H9 (cell line): ENCODE measurements at regions not wholly inside any gene's neighbourhood (a gene's known extent, or its start where the extent isn't known, plus 50 kb on each side); places are given as distances from the start of the nearest gene placed in this dataset.

Experiments used
- DNase-seq: peaks from one replicate; pipeline ENCODE4 v3.0.0-alpha.2; 2017
- H2AFZ ChIP-seq: one replicate; pipeline ENCODE4 v1.6.1; 2013; ENCODE audit warnings: mild to moderate bottlenecking, low read length, control low read depth, moderate library complexity
- H2AK5ac ChIP-seq: 2 replicates; pipeline ENCODE4 v1.6.1; 2013; ENCODE audit warnings: low read length, control low read depth, mixed read lengths; ENCODE audit not compliant: insufficient read length
- H2BK120ac ChIP-seq: one replicate; pipeline ENCODE4 v1.6.1; 2013; ENCODE audit warnings: low read depth, mild to moderate bottlenecking, low read length, control low read depth, inconsistent platforms; ENCODE audit not compliant: poor library complexity, severe bottlenecking
- H2BK12ac ChIP-seq: 2 replicates; pipeline ENCODE4 v1.6.1; 2013; ENCODE audit warnings: low read length, control low read depth, mixed read lengths, low read depth; ENCODE audit not compliant: insufficient read length
- H2BK15ac ChIP-seq: 2 replicates; pipeline ENCODE4 v1.6.1; 2013; ENCODE audit warnings: low read depth, low read length, control low read depth
- H2BK20ac ChIP-seq: one replicate; pipeline ENCODE4 v1.6.1; 2013; ENCODE audit warnings: low read depth, mild to moderate bottlenecking, low read length, control low read depth, inconsistent platforms; ENCODE audit not compliant: poor library complexity, severe bottlenecking
- H2BK5ac ChIP-seq: 2 replicates; pipeline ENCODE4 v1.6.1; 2013; ENCODE audit warnings: low read length, control low read depth, mixed read lengths; ENCODE audit not compliant: insufficient read length
- H3K14ac ChIP-seq: 2 replicates; pipeline ENCODE4 v1.6.1; 2013; ENCODE audit warnings: low read length, control low read depth; ENCODE audit not compliant: insufficient read depth
- H3K18ac ChIP-seq: 2 replicates; pipeline ENCODE4 v1.6.1; 2013; ENCODE audit warnings: low read depth, mild to moderate bottlenecking, mixed read lengths, low read length, control low read depth; ENCODE audit not compliant: insufficient read length
- H3K23ac ChIP-seq: 2 replicates; pipeline ENCODE4 v1.6.1; 2013; ENCODE audit warnings: low read length, control low read depth, mixed read lengths, low read depth; ENCODE audit not compliant: insufficient read length
- H3K23me2 ChIP-seq: 2 replicates; pipeline ENCODE4 v1.6.1; 2013; ENCODE audit warnings: low read depth, mild to moderate bottlenecking, mixed read lengths, low read length, control low read depth; ENCODE audit not compliant: insufficient read length, poor library complexity, severe bottlenecking
- H3K27ac ChIP-seq: 2 replicates; pipeline ENCODE4 v1.5.1; 2013; ENCODE audit warnings: low read length, control low read depth, mixed read lengths, low read depth; ENCODE audit not compliant: insufficient read length
- H3K27me3 ChIP-seq: 2 replicates; pipeline ENCODE4 v1.6.1; 2013; ENCODE audit warnings: low read length, control low read depth, inconsistent platforms; ENCODE audit not compliant: insufficient read depth
- H3K4ac ChIP-seq: 2 replicates; pipeline ENCODE4 v1.6.1; 2013; ENCODE audit warnings: low read depth, mild to moderate bottlenecking, control low read depth, inconsistent platforms, low read length, moderate library complexity
- H3K4me1 ChIP-seq: 2 replicates; pipeline ENCODE4 v1.6.1; 2013; ENCODE audit warnings: low read length, control low read depth, inconsistent platforms; ENCODE audit not compliant: insufficient read depth
- H3K4me2 ChIP-seq: 2 replicates; pipeline ENCODE4 v1.6.1; 2013; ENCODE audit warnings: low read length, control low read depth, mixed read lengths; ENCODE audit not compliant: insufficient read length, insufficient read depth
- H3K56ac ChIP-seq: 2 replicates; pipeline ENCODE4 v1.6.1; 2013; ENCODE audit warnings: low read depth, mild to moderate bottlenecking, mixed read lengths, low read length, control low read depth; ENCODE audit not compliant: insufficient read length
- H3K79me1 ChIP-seq: 2 replicates; pipeline ENCODE4 v1.6.1; 2013; ENCODE audit warnings: low read depth, mild to moderate bottlenecking, moderate library complexity, low read length, control low read depth, inconsistent platforms; ENCODE audit not compliant: insufficient read depth, poor library complexity, severe bottlenecking
- H3K79me2 ChIP-seq: 2 replicates; pipeline ENCODE4 v1.6.1; 2013; ENCODE audit warnings: low read length, control low read depth, inconsistent platforms; ENCODE audit not compliant: insufficient read depth
- H3K9ac ChIP-seq: 2 replicates; pipeline ENCODE4 v1.6.1; 2013; ENCODE audit warnings: low read length, control low read depth, mixed read lengths; ENCODE audit not compliant: insufficient read length; ENCODE audit errors: extremely low read depth
- H3K9me3 ChIP-seq: one replicate; pipeline ENCODE4 v1.6.1; 2013; ENCODE audit warnings: low read depth, low read length, inconsistent platforms; ENCODE audit not compliant: control insufficient read depth
- H3T11ph ChIP-seq: one replicate; pipeline ENCODE4 v1.6.1; 2013; ENCODE audit warnings: mild to moderate bottlenecking, low read length, control low read depth, inconsistent platforms
- H4K20me1 ChIP-seq: one replicate; pipeline ENCODE4 v1.6.1; 2013; ENCODE audit not compliant: control insufficient read depth, insufficient read length, insufficient read depth
- H4K5ac ChIP-seq: 2 replicates; pipeline ENCODE4 v1.6.1; 2013; ENCODE audit warnings: low read depth, mild to moderate bottlenecking, mixed read lengths, low read length, control low read depth; ENCODE audit not compliant: insufficient read length
- H4K8ac ChIP-seq: replicated peaks from 2 replicates; pipeline ENCODE4 v1.6.1; 2013; ENCODE audit warnings: low read length, control low read depth, mixed read lengths, low read depth; ENCODE audit not compliant: insufficient read length
- H4K91ac ChIP-seq: 2 replicates; pipeline ENCODE4 v1.6.1; 2013; ENCODE audit warnings: low read depth, mild to moderate bottlenecking, moderate library complexity, mixed read lengths, low read length, control low read depth; ENCODE audit not compliant: insufficient read length
- H3K27ac Mint-ChIP-seq, 3 experiments: 2 replicates in 2 of 3; 3 replicates in 1 of 3; pipeline ENCODE4 v1.8.0; 2020 to 2021; ENCODE audit warnings: mixed read lengths in 3 of 3, mild to moderate bottlenecking in 1 of 3, moderate library complexity in 1 of 3
- H3K27me3 Mint-ChIP-seq: 2 replicates; pipeline ENCODE4 v1.8.0; 2021; ENCODE audit warnings: low read depth, mild to moderate bottlenecking, moderate library complexity, mixed read lengths
- H3K36me3 Mint-ChIP-seq, 3 experiments: 2 replicates in 2 of 3; 3 replicates in 1 of 3; pipeline ENCODE4 v1.8.0; 2020 to 2021; ENCODE audit warnings: low read depth in 3 of 3, mixed read lengths in 3 of 3; ENCODE audit not compliant: insufficient read depth in 1 of 3
- H3K4me1 Mint-ChIP-seq, 2 experiments: 2 replicates each; pipeline ENCODE4 v1.8.0; 2020; ENCODE audit warnings: mixed read lengths in 2 of 2
- H3K4me3 Mint-ChIP-seq, 2 experiments: 2 replicates in 1 of 2; 3 replicates in 1 of 2; pipeline ENCODE4 v1.8.0; 2020 to 2021; ENCODE audit warnings: mild to moderate bottlenecking in 2 of 2, mixed read lengths in 2 of 2, moderate library complexity in 1 of 2
- H3K9me3 Mint-ChIP-seq, 2 experiments: 2 replicates in 1 of 2; 3 replicates in 1 of 2; pipeline ENCODE4 v1.8.0; 2020; ENCODE audit warnings: mild to moderate bottlenecking in 2 of 2, mixed read lengths in 2 of 2, moderate library complexity in 1 of 2
- WGBS: extraction: QIAGEN DNeasy Blood & Tissue Kit; methylation state at CpG from one replicate; pipeline ENCODE4 v1.1.7; 2013; ENCODE audit warnings: missing lambda C conversion rate, low lambda C conversion rate, mixed read lengths; ENCODE audit not compliant: insufficient read length; ENCODE audit errors: extremely low coverage; 5-methylcytosine and 5-hydroxymethylcytosine counted together
- TF ChIP-seq, protein P1 (sequence below): fragments of 200-600 bp; sonication (generic); conservative IDR thresholded peaks from 3 replicates; pipeline ENCODE4 v1.8.0; 2021; ENCODE audit warnings: antibody characterized with exemption, mild to moderate bottlenecking

DNA sequence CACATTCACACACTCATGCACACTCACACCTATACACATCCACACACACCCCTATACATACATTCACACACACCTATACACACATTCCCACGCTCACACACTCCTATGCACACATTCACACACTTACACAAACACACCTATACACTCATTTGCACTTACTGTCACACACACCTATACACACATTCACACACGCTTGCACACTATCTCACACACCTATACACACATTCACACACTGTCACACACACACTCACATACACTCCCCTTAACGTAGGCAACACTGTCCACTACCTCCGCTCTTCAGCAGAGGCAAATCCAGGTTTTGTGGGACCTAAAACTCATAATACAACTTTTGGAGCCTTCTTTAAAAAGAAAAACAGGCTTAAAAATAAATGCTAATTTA lies 487.7 kb upstream of the CDH4 start:
- 100% methylated on average over 2 of the region's 4 CpGs for WGBS
- Histone ChIP-seq H3K27ac (no peak overlapping the region), H2AFZ (no peak overlapping the region), H3K23ac (no peak overlapping the region), H4K5ac (no peak overlapping the region), H3K4me1 (no peaks in the 10 kb centered on the region; the same call in 1 of the 2 replicates), H4K20me1 (no peaks in the 10 kb centered on the region), H3T11ph (no peak overlapping the region), H3K56ac (no peak overlapping the region), H3K4ac (no peak overlapping the region), H3K27me3 (no peaks in the 10 kb centered on the region), H4K91ac (no peak overlapping the region), H3K79me2 (no peaks in the 10 kb centered on the region), H2BK20ac (no peak overlapping the region), H3K9ac (no peak overlapping the region), H2BK5ac (no peak overlapping the region), H2AK5ac (no peak overlapping the region), H3K79me1 (no peaks in the 10 kb centered on the region), H4K8ac (no peak overlapping the region), H2BK120ac (no peak overlapping the region), H3K4me2 (no peak overlapping the region), H2BK15ac (no peak overlapping the region), H3K18ac (no peak overlapping the region), H2BK12ac (no peak overlapping the region), H3K23me2 (no peaks in the 10 kb centered on the region), H3K14ac (no peak overlapping the region), H3K9me3 (no peaks in the 10 kb centered on the region)
- no peaks in the 10 kb centered on the region; a peak in 1 of 4 replicates for H3K4me1 Mint-ChIP-seq
- DNase-seq: no peak
- H3K9me3 Mint-ChIP-seq: peaks cover 0 to 4% of the 10 kb centered on the region in 2 experiments; a peak in 1 of 5 replicates
- no peak overlapping the region for H3K27ac Mint-ChIP-seq
- H3K27me3 Mint-ChIP-seq: peaks cover 10% of the 10 kb centered on the region
- TF ChIP-seq, protein P1, sequence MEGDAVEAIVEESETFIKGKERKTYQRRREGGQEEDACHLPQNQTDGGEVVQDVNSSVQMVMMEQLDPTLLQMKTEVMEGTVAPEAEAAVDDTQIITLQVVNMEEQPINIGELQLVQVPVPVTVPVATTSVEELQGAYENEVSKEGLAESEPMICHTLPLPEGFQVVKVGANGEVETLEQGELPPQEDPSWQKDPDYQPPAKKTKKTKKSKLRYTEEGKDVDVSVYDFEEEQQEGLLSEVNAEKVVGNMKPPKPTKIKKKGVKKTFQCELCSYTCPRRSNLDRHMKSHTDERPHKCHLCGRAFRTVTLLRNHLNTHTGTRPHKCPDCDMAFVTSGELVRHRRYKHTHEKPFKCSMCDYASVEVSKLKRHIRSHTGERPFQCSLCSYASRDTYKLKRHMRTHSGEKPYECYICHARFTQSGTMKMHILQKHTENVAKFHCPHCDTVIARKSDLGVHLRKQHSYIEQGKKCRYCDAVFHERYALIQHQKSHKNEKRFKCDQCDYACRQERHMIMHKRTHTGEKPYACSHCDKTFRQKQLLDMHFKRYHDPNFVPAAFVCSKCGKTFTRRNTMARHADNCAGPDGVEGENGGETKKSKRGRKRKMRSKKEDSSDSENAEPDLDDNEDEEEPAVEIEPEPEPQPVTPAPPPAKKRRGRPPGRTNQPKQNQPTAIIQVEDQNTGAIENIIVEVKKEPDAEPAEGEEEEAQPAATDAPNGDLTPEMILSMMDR: no peak
- H3K4me3 Mint-ChIP-seq: no peak overlapping the region
- peaks cover 0 to 2% (median 0%) of the 10 kb centered on the region in 3 experiments; a peak in 2 of 7 replicates for H3K36me3 Mint-ChIP-seq
